GM20000 (cell line): ENCODE measurements at regions not wholly inside any gene's neighbourhood (a gene's known extent, or its start where the extent isn't known, plus 50 kb on each side); places are given as distances from the start of the nearest gene placed in this dataset.

Experiments
- DNase-seq: peaks from one replicate; pipeline ENCODE4 v3.0.0; 2012; ENCODE audit warnings: low spot score
- CTCF ChIP-seq: IDR thresholded peaks from 2 replicates; pipeline ENCODE4 v1.5.1; 2012; ENCODE audit warnings: mild to moderate bottlenecking, control low read depth; ENCODE audit errors: extremely low read depth, missing control alignments

GRCh38 chr1:239505094-239505493 is 118.7 kb downstream of the CHRM3 start:
- DNase-seq = no peak
- no peak for TF ChIP-seq CTCF

GRCh38 chr1:239507826-239508225 is 121.5 kb downstream of the CHRM3 start:
- no peak for TF ChIP-seq CTCF
- DNase-seq = no peak

- TF ChIP-seq CTCF = no peak
- no peak for DNase-seq
Observed at GRCh38 chr1:239511875-239512274, 125.5 kb downstream of the CHRM3 start.

GRCh38 chr1:239516579-239516978 is 130.2 kb downstream of the CHRM3 start:
- no peak for DNase-seq
- TF ChIP-seq CTCF = no peak

GRCh38 chr1:239526391-239526790 is 140.0 kb downstream of the CHRM3 start:
- DNase-seq = no peak
- no peak for TF ChIP-seq CTCF

GRCh38 chr1:239527051-239527693 is 140.8 kb downstream of the CHRM3 start:
- TF ChIP-seq CTCF = no peak
- no peak for DNase-seq

- no peak for TF ChIP-seq CTCF
- no peak for DNase-seq
Observed at GRCh38 chr1:239536165-239536849, 149.9 kb downstream of the CHRM3 start.
